Mononuclear cell (primary cell): ENCODE measurements at regions not wholly inside any gene's neighbourhood (a gene's known extent, or its start where the extent isn't known, plus 50 kb on each side); places are given as distances from the start of the nearest gene placed in this dataset.

ENCODE experiments used
- H3K27me3 ChIP-seq: 2 replicates; pipeline ENCODE4 v1.6.0; 2011; ENCODE audit warnings: low read length, control low read depth; ENCODE audit not compliant: insufficient read depth
- H3K4me1 ChIP-seq: 2 replicates; pipeline ENCODE4 v1.5.1; 2011; ENCODE audit warnings: mild to moderate bottlenecking, low read length, control low read depth; ENCODE audit not compliant: insufficient read depth
- H3K4me3 ChIP-seq: 2 replicates; pipeline ENCODE4 v1.5.1; 2011; ENCODE audit warnings: mild to moderate bottlenecking, low read length, moderate library complexity
- H3K9me3 ChIP-seq: 2 replicates; pipeline ENCODE4 v1.5.1; 2011; ENCODE audit warnings: low read depth, mild to moderate bottlenecking, control low read depth, low read length

GRCh38 chr1:29532285-29532684 lies 296.0 kb downstream of the PTPRU start:
- Histone ChIP-seq H3K4me3 (no peak overlapping the region), H3K4me1 (no peaks in the 10 kb centered on the region), H3K9me3 (peaks cover 11% of the 10 kb centered on the region), H3K27me3 (no peaks in the 10 kb centered on the region)

GRCh38 chr1:29531596-29531995 lies 295.3 kb downstream of the PTPRU start:
- peaks cover 11% of the 10 kb centered on the region for H3K9me3 ChIP-seq

GRCh38 chr1:29529677-29530278 lies 293.5 kb downstream of the PTPRU start:
- Histone ChIP-seq H3K4me1 (no peaks in the 10 kb centered on the region), H3K27me3 (no peaks in the 10 kb centered on the region), H3K9me3 (peaks cover 11% of the 10 kb centered on the region), H3K4me3 (no peak overlapping the region)

More at GRCh38 chr1:29531596-29531995, 295.3 kb downstream of the PTPRU start:
- no peak overlapping the region for H3K4me3 ChIP-seq
- H3K27me3 ChIP-seq = no peaks in the 10 kb centered on the region
- H3K4me1 ChIP-seq = no peaks in the 10 kb centered on the region

GRCh38 chr1:29527314-29528004 lies 291.1 kb downstream of the PTPRU start:
- no peaks in the 10 kb centered on the region for H3K27me3 ChIP-seq
- H3K4me1 ChIP-seq = no peaks in the 10 kb centered on the region
- no peak overlapping the region for H3K4me3 ChIP-seq
- H3K9me3 ChIP-seq = peaks cover 11% of the 10 kb centered on the region

GRCh38 chr1:29525941-29526340 lies 289.6 kb downstream of the PTPRU start:
- Histone ChIP-seq H3K27me3 (no peaks in the 10 kb centered on the region), H3K9me3 (peaks cover 11% of the 10 kb centered on the region), H3K4me1 (no peaks in the 10 kb centered on the region), H3K4me3 (no peak overlapping the region)

GRCh38 chr1:29524285-29525065 lies 288.2 kb downstream of the PTPRU start:
- Histone ChIP-seq H3K4me3 (no peak overlapping the region), H3K9me3 (peaks cover 5% of the 10 kb centered on the region), H3K27me3 (no peaks in the 10 kb centered on the region), H3K4me1 (no peaks in the 10 kb centered on the region)

- no peak overlapping the region for H3K4me3 ChIP-seq
These were observed 287.3 kb downstream of the PTPRU start for GRCh38 chr1:29523576-29523975.

GRCh38 chr1:29523136-29523535 lies 286.8 kb downstream of the PTPRU start:
- Histone ChIP-seq H3K27me3 (no peaks in the 10 kb centered on the region), H3K4me3 (no peak overlapping the region), H3K4me1 (no peaks in the 10 kb centered on the region)

More at GRCh38 chr1:29523576-29523975, 287.3 kb downstream of the PTPRU start:
- no peaks in the 10 kb centered on the region for H3K27me3 ChIP-seq
- no peaks in the 10 kb centered on the region for H3K9me3 ChIP-seq
- H3K4me1 ChIP-seq = no peaks in the 10 kb centered on the region

GRCh38 chr1:29521811-29522580 lies 285.7 kb downstream of the PTPRU start:
- H3K27me3 ChIP-seq = no peaks in the 10 kb centered on the region

More at GRCh38 chr1:29523136-29523535, 286.8 kb downstream of the PTPRU start:
- H3K9me3 ChIP-seq = no peaks in the 10 kb centered on the region

GRCh38 chr1:29521438-29521715 lies 285.1 kb downstream of the PTPRU start:
- Histone ChIP-seq H3K27me3 (no peaks in the 10 kb centered on the region), H3K4me3 (no peak overlapping the region), H3K9me3 (no peaks in the 10 kb centered on the region), H3K4me1 (no peaks in the 10 kb centered on the region)

More at GRCh38 chr1:29521811-29522580, 285.7 kb downstream of the PTPRU start:
- Histone ChIP-seq H3K9me3 (no peaks in the 10 kb centered on the region), H3K4me3 (no peak overlapping the region), H3K4me1 (no peaks in the 10 kb centered on the region)

- H3K9me3 ChIP-seq = no peaks in the 10 kb centered on the region
- H3K4me1 ChIP-seq = no peaks in the 10 kb centered on the region
- no peak overlapping the region for H3K4me3 ChIP-seq
- no peaks in the 10 kb centered on the region for H3K27me3 ChIP-seq
These were observed 284.5 kb downstream of the PTPRU start for GRCh38 chr1:29520571-29521437.

- Histone ChIP-seq H3K4me3 (no peak overlapping the region), H3K27me3 (no peaks in the 10 kb centered on the region), H3K9me3 (no peaks in the 10 kb centered on the region), H3K4me1 (no peaks in the 10 kb centered on the region)
These were observed 283.4 kb downstream of the PTPRU start for GRCh38 chr1:29519788-29520110.

GRCh38 chr1:29519108-29519787 lies 282.9 kb downstream of the PTPRU start:
- Histone ChIP-seq H3K4me3 (no peak overlapping the region), H3K9me3 (no peaks in the 10 kb centered on the region), H3K27me3 (no peaks in the 10 kb centered on the region), H3K4me1 (no peaks in the 10 kb centered on the region)
